Liver (tissue), 8 donors: ENCODE measurements at regions not wholly inside any gene's neighbourhood (a gene's known extent, or its start where the extent isn't known, plus 50 kb on each side); places are given as distances from the start of the nearest gene placed in this dataset.

ENCODE experiments used
- DNase-seq: peaks from one replicate; pipeline ENCODE4 v3.0.0-alpha.2; 2017; ENCODE audit warnings: low spot score
- H3K27ac ChIP-seq, 2 donors: one replicate each; pipeline ENCODE4 v1.7.0; 2013; ENCODE audit warnings: inconsistent platforms in 2 of 2, low read length in 2 of 2, control low read depth in 1 of 2, low read depth in 1 of 2, mild to moderate bottlenecking in 1 of 2
- H3K27me3 ChIP-seq, 4 donors: one replicate each; pipeline versions ENCODE4 v1.6.1 to v1.7.0; 2013; ENCODE audit warnings: low read length in 3 of 4, inconsistent platforms in 1 of 4, mild to moderate bottlenecking in 1 of 4, moderate library complexity in 1 of 4; ENCODE audit not compliant: control insufficient read depth in 4 of 4, insufficient read depth in 4 of 4
- H3K36me3 ChIP-seq, 4 donors: one replicate each; pipeline versions ENCODE4 v1.6.1 to v1.7.0; 2013; ENCODE audit warnings: low read length in 3 of 4, mild to moderate bottlenecking in 3 of 4, low read depth in 1 of 4, moderate library complexity in 1 of 4; ENCODE audit not compliant: control insufficient read depth in 4 of 4, insufficient read depth in 3 of 4
- H3K4me1 ChIP-seq, 4 donors: one replicate each; pipeline versions ENCODE4 v1.6.1 to v1.7.0; 2013; ENCODE audit warnings: low read length in 3 of 4, mild to moderate bottlenecking in 3 of 4, moderate library complexity in 1 of 4; ENCODE audit not compliant: control insufficient read depth in 4 of 4, insufficient read depth in 4 of 4
- H3K4me3 ChIP-seq, 3 donors: one replicate each; pipeline versions ENCODE4 v1.6.1 to v1.7.0; 2013; ENCODE audit warnings: low read length in 3 of 3, control low read depth in 1 of 3, low read depth in 1 of 3, mild to moderate bottlenecking in 1 of 3
- H3K9ac ChIP-seq, 2 donors: one replicate each; pipeline ENCODE4 v1.7.0; 2013; ENCODE audit warnings: low read length in 2 of 2, mild to moderate bottlenecking in 2 of 2, moderate library complexity in 2 of 2, control low read depth in 1 of 2, low read depth in 1 of 2
- H3K9me3 ChIP-seq, 4 donors: one replicate each; pipeline versions ENCODE4 v1.6.1 to v1.7.0; 2013; ENCODE audit warnings: low read length in 3 of 4; ENCODE audit not compliant: control insufficient read depth in 4 of 4
- CTCF ChIP-seq: fragments of 150-350 bp; IDR thresholded peaks from 2 replicates; pipeline ENCODE4 v1.5.1; 2017; ENCODE audit warnings: improper control_type of control experiment, low read depth, low read length; ENCODE audit not compliant: missing input control
- EGR1 ChIP-seq, 2 donors: IDR thresholded peaks; 2 replicates each; pipeline ENCODE4 v1.6.1; 2016 to 2018; ENCODE audit warnings: antibody characterized with exemption in 2 of 2, low read depth in 2 of 2
- FOXA1 ChIP-seq: IDR thresholded peaks from 2 replicates; pipeline ENCODE4 v1.6.1; 2016; ENCODE audit warnings: antibody characterized with exemption
- FOXA2 ChIP-seq: IDR thresholded peaks from 2 replicates; pipeline ENCODE4 v1.6.1; 2016; ENCODE audit warnings: antibody characterized with exemption
- GABPA ChIP-seq, 2 donors: IDR thresholded peaks in 1 of 2; conservative IDR thresholded peaks in 1 of 2; 2 replicates each; pipeline ENCODE4 v1.6.1; 2016; ENCODE audit warnings: antibody characterized with exemption in 2 of 2, mild to moderate bottlenecking in 1 of 2, moderate library complexity in 1 of 2
- HNF4A ChIP-seq, 2 donors: conservative IDR thresholded peaks; 2 replicates each; pipeline ENCODE4 v1.6.1; 2016; ENCODE audit warnings: antibody characterized with exemption in 2 of 2, mild to moderate bottlenecking in 2 of 2
- HNF4G ChIP-seq: IDR thresholded peaks from 2 replicates; pipeline ENCODE4 v1.6.1; 2016; ENCODE audit warnings: antibody characterized with exemption
- JUND ChIP-seq, 2 donors: IDR thresholded peaks; 2 replicates each; pipeline ENCODE4 v1.6.1; 2016; ENCODE audit warnings: antibody characterized with exemption in 2 of 2
- NR2F2 ChIP-seq: IDR thresholded peaks from 2 replicates; pipeline ENCODE4 v1.6.1; 2016; ENCODE audit warnings: antibody characterized with exemption
- RAD21 ChIP-seq, 2 donors: IDR thresholded peaks; 2 replicates each; pipeline ENCODE4 v1.6.1; 2016; ENCODE audit warnings: antibody characterized with exemption in 2 of 2, mild to moderate bottlenecking in 2 of 2
- RXRA ChIP-seq, 2 donors: IDR thresholded peaks; 2 replicates each; pipeline ENCODE4 v1.6.1; 2017 to 2018; ENCODE audit warnings: antibody characterized with exemption in 2 of 2, mild to moderate bottlenecking in 1 of 2
- SP1 ChIP-seq: IDR thresholded peaks from 2 replicates; pipeline ENCODE4 v1.6.1; 2018; ENCODE audit warnings: antibody characterized with exemption, mild to moderate bottlenecking
- WGBS: extraction: QIAGEN DNeasy Blood & Tissue Kit; methylation state at CpG from one replicate; pipeline ENCODE4 v1.1.7; 2013; 5-methylcytosine and 5-hydroxymethylcytosine counted together
- TF ChIP-seq, protein P1 (sequence below): IDR thresholded peaks from 2 replicates; pipeline ENCODE4 v1.6.1; 2016; ENCODE audit warnings: antibody characterized with exemption
- TF ChIP-seq, protein P2 (sequence below): IDR thresholded peaks from 2 replicates; pipeline ENCODE4 v1.6.1; 2016; ENCODE audit warnings: antibody characterized with exemption
- TF ChIP-seq, protein P3 (sequence below): IDR thresholded peaks from 2 replicates; pipeline ENCODE4 v1.6.1; 2016; ENCODE audit warnings: antibody characterized with exemption
- TF ChIP-seq, protein P4 (sequence below): IDR thresholded peaks from 2 replicates; pipeline ENCODE4 v1.6.1; 2016; ENCODE audit warnings: antibody characterized with exemption, mild to moderate bottlenecking
- donor health status: healthy.
- donor health status: healthy.
- donor health status: healthy.
- donor health status: healthy.
- donor health status: healthy.

GRCh38 chr16:73389085-73389484, 341.2 kb upstream of the ZFHX3 start:
- Histone ChIP-seq H3K27ac (no peak overlapping the region), H3K4me3 (no peak overlapping the region), H3K9me3 (no peaks in the 10 kb centered on the region), H3K27me3 (no peaks in the 10 kb centered on the region), H3K4me1 (no peaks in the 10 kb centered on the region), H3K9ac (no peak overlapping the region), H3K36me3 (no peaks in the 10 kb centered on the region)
- no peak for DNase-seq
- TF ChIP-seq SP1, result no peak
- TF ChIP-seq GABPA (IDR thresholded peaks at IDR 0.05 in 1 of 2, conservative IDR thresholded peaks at IDR 0.05 in 1 of 2), result no peak
- no peak for TF ChIP-seq JUND (IDR thresholded peaks at IDR 0.05)
- TF ChIP-seq, protein P1, sequence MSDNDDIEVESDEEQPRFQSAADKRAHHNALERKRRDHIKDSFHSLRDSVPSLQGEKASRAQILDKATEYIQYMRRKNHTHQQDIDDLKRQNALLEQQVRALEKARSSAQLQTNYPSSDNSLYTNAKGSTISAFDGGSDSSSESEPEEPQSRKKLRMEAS, result no peak
- no peak for TF ChIP-seq HNF4G
- TF ChIP-seq NR2F2, result no peak
- no peak for TF ChIP-seq HNF4A (conservative IDR thresholded peaks at IDR 0.05)
- TF ChIP-seq CTCF, result no peak
- TF ChIP-seq, protein P2, sequence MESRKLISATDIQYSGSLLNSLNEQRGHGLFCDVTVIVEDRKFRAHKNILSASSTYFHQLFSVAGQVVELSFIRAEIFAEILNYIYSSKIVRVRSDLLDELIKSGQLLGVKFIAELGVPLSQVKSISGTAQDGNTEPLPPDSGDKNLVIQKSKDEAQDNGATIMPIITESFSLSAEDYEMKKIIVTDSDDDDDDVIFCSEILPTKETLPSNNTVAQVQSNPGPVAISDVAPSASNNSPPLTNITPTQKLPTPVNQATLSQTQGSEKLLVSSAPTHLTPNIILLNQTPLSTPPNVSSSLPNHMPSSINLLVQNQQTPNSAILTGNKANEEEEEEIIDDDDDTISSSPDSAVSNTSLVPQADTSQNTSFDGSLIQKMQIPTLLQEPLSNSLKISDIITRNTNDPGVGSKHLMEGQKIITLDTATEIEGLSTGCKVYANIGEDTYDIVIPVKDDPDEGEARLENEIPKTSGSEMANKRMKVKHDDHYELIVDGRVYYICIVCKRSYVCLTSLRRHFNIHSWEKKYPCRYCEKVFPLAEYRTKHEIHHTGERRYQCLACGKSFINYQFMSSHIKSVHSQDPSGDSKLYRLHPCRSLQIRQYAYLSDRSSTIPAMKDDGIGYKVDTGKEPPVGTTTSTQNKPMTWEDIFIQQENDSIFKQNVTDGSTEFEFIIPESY, result no peak
- TF ChIP-seq FOXA2, result no peak
- 71% methylated on average over 6 of the region's 6 CpGs for WGBS

- Histone ChIP-seq H3K4me3 (no peak overlapping the region), H3K9ac (no peak overlapping the region), H3K9me3 (no peaks in the 10 kb centered on the region), H3K36me3 (no peaks in the 10 kb centered on the region), H3K4me1 (no peaks in the 10 kb centered on the region), H3K27ac (no peak overlapping the region), H3K27me3 (no peaks in the 10 kb centered on the region)
- no peak for DNase-seq
- TF ChIP-seq, protein P2, result no peak
- TF ChIP-seq NR2F2 (no peak), GABPA (IDR thresholded peaks at IDR 0.05 in 1 of 2, conservative IDR thresholded peaks at IDR 0.05 in 1 of 2) (no peak), SP1 (no peak), RAD21 (IDR thresholded peaks at IDR 0.05) (no peak), RXRA (IDR thresholded peaks at IDR 0.05) (no peak), JUND (IDR thresholded peaks at IDR 0.05) (no peak), EGR1 (IDR thresholded peaks at IDR 0.05; ENCODE audit: low read depth in 2 of 2) (no peak), FOXA1 (no peak)
- TF ChIP-seq, protein P3, sequence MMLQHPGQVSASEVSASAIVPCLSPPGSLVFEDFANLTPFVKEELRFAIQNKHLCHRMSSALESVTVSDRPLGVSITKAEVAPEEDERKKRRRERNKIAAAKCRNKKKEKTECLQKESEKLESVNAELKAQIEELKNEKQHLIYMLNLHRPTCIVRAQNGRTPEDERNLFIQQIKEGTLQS, result no peak
- TF ChIP-seq, protein P4, sequence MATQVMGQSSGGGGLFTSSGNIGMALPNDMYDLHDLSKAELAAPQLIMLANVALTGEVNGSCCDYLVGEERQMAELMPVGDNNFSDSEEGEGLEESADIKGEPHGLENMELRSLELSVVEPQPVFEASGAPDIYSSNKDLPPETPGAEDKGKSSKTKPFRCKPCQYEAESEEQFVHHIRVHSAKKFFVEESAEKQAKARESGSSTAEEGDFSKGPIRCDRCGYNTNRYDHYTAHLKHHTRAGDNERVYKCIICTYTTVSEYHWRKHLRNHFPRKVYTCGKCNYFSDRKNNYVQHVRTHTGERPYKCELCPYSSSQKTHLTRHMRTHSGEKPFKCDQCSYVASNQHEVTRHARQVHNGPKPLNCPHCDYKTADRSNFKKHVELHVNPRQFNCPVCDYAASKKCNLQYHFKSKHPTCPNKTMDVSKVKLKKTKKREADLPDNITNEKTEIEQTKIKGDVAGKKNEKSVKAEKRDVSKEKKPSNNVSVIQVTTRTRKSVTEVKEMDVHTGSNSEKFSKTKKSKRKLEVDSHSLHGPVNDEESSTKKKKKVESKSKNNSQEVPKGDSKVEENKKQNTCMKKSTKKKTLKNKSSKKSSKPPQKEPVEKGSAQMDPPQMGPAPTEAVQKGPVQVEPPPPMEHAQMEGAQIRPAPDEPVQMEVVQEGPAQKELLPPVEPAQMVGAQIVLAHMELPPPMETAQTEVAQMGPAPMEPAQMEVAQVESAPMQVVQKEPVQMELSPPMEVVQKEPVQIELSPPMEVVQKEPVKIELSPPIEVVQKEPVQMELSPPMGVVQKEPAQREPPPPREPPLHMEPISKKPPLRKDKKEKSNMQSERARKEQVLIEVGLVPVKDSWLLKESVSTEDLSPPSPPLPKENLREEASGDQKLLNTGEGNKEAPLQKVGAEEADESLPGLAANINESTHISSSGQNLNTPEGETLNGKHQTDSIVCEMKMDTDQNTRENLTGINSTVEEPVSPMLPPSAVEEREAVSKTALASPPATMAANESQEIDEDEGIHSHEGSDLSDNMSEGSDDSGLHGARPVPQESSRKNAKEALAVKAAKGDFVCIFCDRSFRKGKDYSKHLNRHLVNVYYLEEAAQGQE, result no peak
- 91% methylated on average over 3 of the region's 3 CpGs for WGBS
Observed at GRCh38 chr16:73387979-73388378, 340.1 kb upstream of the ZFHX3 start.
